ENCODE measurements at regions not wholly inside any gene's neighbourhood (a gene's known extent, or its start where the extent isn't known, plus 50 kb on each side); places are given as distances from the start of the nearest gene placed in this dataset.

DNA sequence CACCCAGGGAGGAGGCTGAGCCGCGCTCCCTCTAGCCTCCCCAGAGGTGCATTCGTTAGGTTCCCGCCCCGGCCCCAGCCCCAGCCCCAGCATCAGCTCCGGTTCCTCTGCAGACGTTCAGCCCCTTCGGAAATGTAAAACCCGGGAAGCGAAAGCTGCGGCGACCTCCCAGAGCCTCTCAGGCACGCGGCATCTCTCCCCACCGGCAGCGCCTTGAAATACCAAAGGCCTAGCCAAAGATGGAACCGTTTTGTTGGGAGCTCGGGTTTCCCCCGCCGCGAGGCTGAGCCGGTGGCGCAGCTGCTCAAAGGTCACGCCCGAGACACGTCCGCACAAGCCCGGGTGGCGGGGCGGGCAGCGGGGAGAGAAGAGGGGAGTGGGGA lies 77.8 kb upstream of the HES1 start:
- TF ChIP-seq POLR2AphosphoS5 (IDR thresholded peaks at IDR 0.05): no peak
- no peak for TF ChIP-seq SMC3 (conservative IDR thresholded peaks at IDR 0.05; ENCODE audit: poor library complexity)

Measured in neural cell (in vitro differentiated cells).